PC-9 (cell line): ENCODE measurements at regions not wholly inside any gene's neighbourhood (a gene's known extent, or its start where the extent isn't known, plus 50 kb on each side); places are given as distances from the start of the nearest gene placed in this dataset.

Source experiments
- BruUV-seq: library from RNA; stranded (reverse); fragments of 400-500 nt; replicated peaks from 2 replicates; lab custom pipeline; 2021; lab: Mats Ljungman, UMichigan
- CTCF ChIA-PET: fragments of 300-600 bp; sonication (Branson Sonifier 250); formaldehyde crosslinking; loops from one replicate; lab custom pipeline; 2022; ENCODE audit warnings: antibody characterized with exemption; lab: Charles Lee
- POLR2A ChIA-PET: fragments of 300-600 bp; sonication (Branson Sonifier 250); formaldehyde crosslinking; loops from one replicate; lab custom pipeline; 2022; ENCODE audit warnings: antibody characterized with exemption; ENCODE audit not compliant: unreplicated experiment; lab: Charles Lee
- DNase-seq, 2 experiments: peaks; one replicate each; pipeline versions ENCODE4 v3.0.0 to v3.0.0-alpha.2; 2015 to 2022; ENCODE audit warnings: mixed read lengths in 1 of 2
- H2AFZ ChIP-seq: fragments of 200-600 bp; sonication (generic); 2 replicates; pipeline ENCODE4 v1.8.1; 2017; ENCODE audit warnings: antibody characterized with exemption
- H3F3A ChIP-seq: fragments of 200-600 bp; sonication (generic); 2 replicates; pipeline ENCODE4 v1.8.1; 2017; ENCODE audit warnings: antibody characterized with exemption, mild to moderate bottlenecking, low read depth; ENCODE audit not compliant: insufficient read depth
- H3K27ac ChIP-seq: fragments of 200-600 bp; sonication (generic); 2 replicates; pipeline ENCODE4 v1.6.1; 2016; ENCODE audit warnings: mixed run types
- H3K27me3 ChIP-seq: fragments of 200-600 bp; sonication (generic); 2 replicates; pipeline ENCODE4 v1.6.1; 2016; ENCODE audit warnings: low read depth, mixed run types; ENCODE audit not compliant: insufficient read depth
- H3K36me3 ChIP-seq: fragments of 200-600 bp; sonication (generic); 2 replicates; pipeline ENCODE4 v1.6.1; 2016; ENCODE audit warnings: low read depth, mixed run types
- H3K4me1 ChIP-seq: fragments of 200-600 bp; sonication (generic); replicated peaks from 2 replicates; pipeline ENCODE4 v1.6.1; 2016; ENCODE audit warnings: mixed run types; ENCODE audit not compliant: insufficient read depth
- H3K4me2 ChIP-seq: fragments of 200-600 bp; sonication (generic); 2 replicates; pipeline ENCODE4 v1.6.1; 2017; ENCODE audit warnings: mixed run types
- H3K4me3 ChIP-seq: fragments of 200-600 bp; sonication (generic); 2 replicates; pipeline ENCODE4 v1.6.1; 2016; ENCODE audit warnings: mixed run types
- H3K79me2 ChIP-seq: fragments of 200-600 bp; sonication (generic); 2 replicates; pipeline ENCODE4 v1.6.1; 2017; ENCODE audit warnings: low read depth, mixed run types
- H3K9me2 ChIP-seq: fragments of 200-600 bp; sonication (generic); 2 replicates; pipeline ENCODE4 v1.8.1; 2017; ENCODE audit warnings: mild to moderate bottlenecking; ENCODE audit not compliant: insufficient read depth
- H3K9me3 ChIP-seq: fragments of 200-600 bp; sonication (generic); 2 replicates; pipeline ENCODE4 v1.8.1; 2016; ENCODE audit warnings: low read depth; ENCODE audit not compliant: insufficient read depth
- H4K20me1 ChIP-seq: fragments of 200-600 bp; sonication (generic); 2 replicates; pipeline ENCODE4 v1.8.1; 2017; ENCODE audit not compliant: insufficient read depth
- CTCF ChIP-seq: fragments of 200-600 bp; sonication (generic); conservative IDR thresholded peaks from 2 replicates; pipeline ENCODE4 v1.6.1; 2017; ENCODE audit warnings: mixed run types, antibody characterized with exemption, mild to moderate bottlenecking, moderate library complexity
- EZH2 ChIP-seq: fragments of 200-600 bp; sonication (generic); IDR thresholded peaks from 2 replicates; pipeline ENCODE4 v1.8.0; 2017; ENCODE audit warnings: antibody characterized with exemption, low read depth
- intact Hi-C: fragments of 100-400 bp; cut with micrococcal nuclease; formaldehyde crosslinking; loops from one replicate; pipeline ENCODE4 v1.10.0; 2022; ENCODE audit not compliant: unreplicated experiment

GRCh38 chr5:4093970-4094369 lies 498.3 kb downstream of the IRX1 start:
- H3K36me3 ChIP-seq: no peaks in the 10 kb centered on the region
- intact Hi-C loops: no loop called here
- no peak overlapping the region for H3K4me2 ChIP-seq
- ChIA-PET CTCF (no interaction called here), POLR2A (no interaction called here)
- no peak overlapping the region for H3K27ac ChIP-seq
- no TSS peak for BruUV-seq
- no peaks in the 10 kb centered on the region for H3K9me2 ChIP-seq
- no peak overlapping the region for H3K4me3 ChIP-seq
- no peaks in the 10 kb centered on the region for H3F3A ChIP-seq
- TF ChIP-seq EZH2: no peak
- no peak for TF ChIP-seq CTCF
- no peaks in the 10 kb centered on the region for H4K20me1 ChIP-seq
- no peak for DNase-seq
- peaks cover 45% of the 10 kb centered on the region for H3K27me3 ChIP-seq
- H2AFZ ChIP-seq: no peak overlapping the region
- H3K9me3 ChIP-seq: no peaks in the 10 kb centered on the region
- no peaks in the 10 kb centered on the region for H3K4me1 ChIP-seq
- no peaks in the 10 kb centered on the region for H3K79me2 ChIP-seq

GRCh38 chr5:4095918-4096630 lies 500.4 kb downstream of the IRX1 start:
- no TSS peak for BruUV-seq
- Histone ChIP-seq H3K4me3 (no peak overlapping the region), H3K9me2 (no peaks in the 10 kb centered on the region)

GRCh38 chr5:4097199-4097598 lies 501.6 kb downstream of the IRX1 start:
- no peaks in the 10 kb centered on the region for H3K9me3 ChIP-seq
- intact Hi-C loops: no loop called here
- no peaks in the 10 kb centered on the region for H3F3A ChIP-seq
- H2AFZ ChIP-seq: no peak overlapping the region
- DNase-seq: no peak
- H3K27me3 ChIP-seq: peaks cover 71% of the 10 kb centered on the region
- H3K27ac ChIP-seq: no peak overlapping the region
- TF ChIP-seq EZH2 (no peak), CTCF (no peak)
- H3K4me3 ChIP-seq: no peak overlapping the region
- ChIA-PET CTCF (no interaction called here), POLR2A (no interaction called here)
- H3K9me2 ChIP-seq: no peaks in the 10 kb centered on the region
- no peaks in the 10 kb centered on the region for H3K36me3 ChIP-seq
- H4K20me1 ChIP-seq: no peaks in the 10 kb centered on the region
- no TSS peak for BruUV-seq
- H3K79me2 ChIP-seq: no peaks in the 10 kb centered on the region
- H3K4me1 ChIP-seq: no peaks in the 10 kb centered on the region
- no peak overlapping the region for H3K4me2 ChIP-seq

More at GRCh38 chr5:4095918-4096630, 500.4 kb downstream of the IRX1 start:
- H2AFZ ChIP-seq: no peak overlapping the region
- H3K27me3 ChIP-seq: peaks cover 66% of the 10 kb centered on the region
- DNase-seq: no peak
- H3K79me2 ChIP-seq: no peaks in the 10 kb centered on the region
- H3K27ac ChIP-seq: no peak overlapping the region
- H3K9me3 ChIP-seq: no peaks in the 10 kb centered on the region
- ChIA-PET POLR2A (no interaction called here), CTCF (no interaction called here)
- H3K4me1 ChIP-seq: no peaks in the 10 kb centered on the region
- H4K20me1 ChIP-seq: no peaks in the 10 kb centered on the region
- no peaks in the 10 kb centered on the region for H3K36me3 ChIP-seq
- no peaks in the 10 kb centered on the region for H3F3A ChIP-seq
- intact Hi-C loops: no loop called here
- TF ChIP-seq CTCF (no peak), EZH2 (no peak)
- H3K4me2 ChIP-seq: no peak overlapping the region
